Heart right ventricle (tissue), 16 donors: ENCODE measurements at regions not wholly inside any gene's neighbourhood (a gene's known extent, or its start where the extent isn't known, plus 50 kb on each side); places are given as distances from the start of the nearest gene placed in this dataset.

Experiments
- ATAC-seq, 8 donors: fragments of 200-7000 bp; cut with Tn5 transposase; one replicate each; pipeline ENCODE4 v1.9.1; 2020; ENCODE audit warnings: mild to moderate bottlenecking in 8 of 8, moderate library complexity in 8 of 8, moderate number of reproducible peaks in 1 of 8
- DNase-seq, 2 donors: peaks; one replicate each; pipeline ENCODE4 v3.0.0-alpha.2; 2020
- H3K27ac ChIP-seq, 10 donors: fragments of 200-600 bp; sonication (generic) in 2 of 10; one replicate each; pipeline versions ENCODE4 v1.5.0 to v1.8.0; 2020 to 2022; ENCODE audit warnings: mild to moderate bottlenecking in 3 of 10
- H3K27me3 ChIP-seq, 7 donors: fragments of 200-600 bp; one replicate each; pipeline ENCODE4 v1.8.0; 2021 to 2022; ENCODE audit warnings: mild to moderate bottlenecking in 2 of 7
- H3K36me3 ChIP-seq, 9 donors: fragments of 200-600 bp; sonication (generic) in 1 of 9; one replicate each; pipeline versions ENCODE4 v1.5.0 to v1.8.0; 2020 to 2022; ENCODE audit warnings: mild to moderate bottlenecking in 2 of 9
- H3K4me1 ChIP-seq, 9 donors: fragments of 200-600 bp; sonication (generic) in 1 of 9; one replicate each; pipeline versions ENCODE4 v1.5.0 to v1.8.0; 2020 to 2022; ENCODE audit warnings: mild to moderate bottlenecking in 4 of 9
- H3K4me3 ChIP-seq, 10 donors: fragments of 200-600 bp; sonication (generic) in 2 of 10; one replicate each; pipeline versions ENCODE4 v1.5.0 to v1.8.0; 2020 to 2022; ENCODE audit warnings: mild to moderate bottlenecking in 7 of 10, moderate library complexity in 2 of 10
- H3K9me3 ChIP-seq, 11 donors: fragments of 200-600 bp in 10 of 11; sonication (generic) in 2 of 11; one replicate each; pipeline versions ENCODE4 v1.5.0 to v1.8.0; 2013 to 2022; ENCODE audit warnings: mild to moderate bottlenecking in 2 of 11, control low read depth in 1 of 11, moderate library complexity in 1 of 11
- CTCF ChIP-seq, 9 donors: fragments of 200-600 bp; sonication (generic) in 2 of 9; IDR thresholded peaks; one replicate each; pipeline versions ENCODE4 v1.5.0 to v1.8.0; 2021 to 2022; ENCODE audit warnings: antibody characterized with exemption in 9 of 9, mild to moderate bottlenecking in 5 of 9, moderate library complexity in 1 of 9
- WGBS, 2 donors: extraction: QIAGEN DNeasy Blood & Tissue Kit; methylation state at CpG; one replicate each; pipeline ENCODE4 v1.1.7; 2013; ENCODE audit warnings: inconsistent platforms in 1 of 2; 5-methylcytosine and 5-hydroxymethylcytosine counted together
- intact Hi-C, 10 donors: fragments of 100-400 bp; cut with DNase I; formaldehyde crosslinking; loops; one replicate each; pipeline versions ENCODE4 v1.11.1 to v1.14.2; 2022
- donor health status: Arrhythmogenic right ventricular cardiomyopathy.
- donor health status: ischemic (EF 13 %, LVEDD 7.1; RV severe dilation, severe dysfunction).
- donor health status: healthy with polysubstance abuse.
- donor health status: DM: no; HTN: yes; CAD: no.
- donor health status: DM: no; HTN: no; CAD: no.
- donor health status: ischemic (EF 25% LVEDD 6.9; RV normal size, moderate dysfunction).
- donor health status: ischemic (EF 25% LVEDD 5.7; RV mildly dilated, moderate dysfunction).
- donor health status: healthy.
- donor health status: DM: yes; HTN: yes; CAD: no.
- donor health status: Ischemic cardiomyopathy.
- donor health status: ischemic (EF 35%, LVEDD 5.7; RV mildly dilated, moderate dysfunction).
- donor health status: nonischemic (EF 11% LVEDD 7.7; RV severe dilation, severe dysfunction).
- donor health status: DM: yes; HTN: yes; CAD: no.
- donor health status: PGD.
- donor health status: ischemic (EF 29% LVEDD 5.4; RV normal size, mild dysfunction).
- donor health status: nonischemic (EF 23%, LVEDD 6.1; RV moderate dilation, normal function).

GRCh38 chr3:24952388-24952787 is 457.7 kb upstream of the THRB start:
- 79 to 80% methylated on average over 6 of the region's 6 CpGs for WGBS, 2 donors
- intact Hi-C loops, result loop anchor here in 2 of 10 donors (10.0 kb wide), 2 partner anchors 142 to 632 kb away; no protein-coding TSS in a partner anchor
- H3K4me3 ChIP-seq, result no peak overlapping the region
- ATAC-seq (no peak), DNase-seq (no peak)
- H3K27me3 ChIP-seq, result peaks cover 0 to 3% (median 0%) of the 10 kb centered on the region in 7 donors
- no peaks in the 10 kb centered on the region for H3K36me3 ChIP-seq
- no peak overlapping the region for H3K27ac ChIP-seq
- no peaks in the 10 kb centered on the region for H3K9me3 ChIP-seq
- H3K4me1 ChIP-seq, result peaks cover 0 to 9% (median 4%) of the 10 kb centered on the region in 9 donors
- TF ChIP-seq CTCF (IDR thresholded peaks at IDR 0.05), result no peak

- Histone ChIP-seq H3K27ac (no peak overlapping the region), H3K4me3 (no peak overlapping the region), H3K36me3 (no peaks in the 10 kb centered on the region), H3K27me3 (peaks cover 0 to 3% (median 0%) of the 10 kb centered on the region in 7 donors), H3K4me1 (peaks cover 0 to 9% (median 4%) of the 10 kb centered on the region in 9 donors), H3K9me3 (no peaks in the 10 kb centered on the region)
- intact Hi-C loops, result loop anchor here in 2 of 10 donors (10.0 kb wide), 2 partner anchors 142 to 632 kb away; no protein-coding TSS in a partner anchor
- DNase-seq, result no peak
- TF ChIP-seq CTCF (IDR thresholded peaks at IDR 0.05), result no peak
- 56 to 62% methylated on average over 5 of the region's 5 CpGs for WGBS, 2 donors
- no peak for ATAC-seq
These were observed 458.6 kb upstream of the THRB start for GRCh38 chr3:24953060-24953771.

- Histone ChIP-seq H3K36me3 (no peaks in the 10 kb centered on the region), H3K4me1 (peaks cover 0 to 9% (median 4%) of the 10 kb centered on the region in 9 donors), H3K4me3 (no peak overlapping the region), H3K9me3 (no peaks in the 10 kb centered on the region), H3K27ac (no peak overlapping the region), H3K27me3 (peaks cover 0 to 3% (median 0%) of the 10 kb centered on the region in 7 donors)
- no peak for TF ChIP-seq CTCF (IDR thresholded peaks at IDR 0.05)
- intact Hi-C loops, result loop anchor here in 2 of 10 donors (10.0 kb wide), 2 partner anchors 138 to 628 kb away; no protein-coding TSS in a partner anchor
- 67 to 69% methylated on average over 4 of the region's 4 CpGs for WGBS, 2 donors
- ATAC-seq (peak in 5 of 8 donors; percentile 35 to 63 (median 53)), DNase-seq (no peak)
These were observed 462.0 kb upstream of the THRB start for GRCh38 chr3:24956613-24957012.

- no peak overlapping the region for H3K27ac ChIP-seq
- H3K9me3 ChIP-seq, result no peaks in the 10 kb centered on the region
- H3K4me1 ChIP-seq, result peaks cover 0 to 9% (median 4%) of the 10 kb centered on the region in 9 donors
- 65 to 69% methylated on average over 2 of the region's 2 CpGs for WGBS, 2 donors
- no peak for TF ChIP-seq CTCF (IDR thresholded peaks at IDR 0.05)
- ATAC-seq (no peak), DNase-seq (no peak)
- no peak overlapping the region for H3K4me3 ChIP-seq
- intact Hi-C loops, result loop anchor here in 2 of 10 donors (10.0 kb wide), 2 partner anchors 137 to 627 kb away; no protein-coding TSS in a partner anchor
- H3K27me3 ChIP-seq, result no peaks in the 10 kb centered on the region
- no peaks in the 10 kb centered on the region for H3K36me3 ChIP-seq
These were observed 463.6 kb upstream of the THRB start for GRCh38 chr3:24958271-24958670.
